ENCODE measurements at regions not wholly inside any gene's neighbourhood (a gene's known extent, or its start where the extent isn't known, plus 50 kb on each side); places are given as distances from the start of the nearest gene placed in this dataset.

DNA sequence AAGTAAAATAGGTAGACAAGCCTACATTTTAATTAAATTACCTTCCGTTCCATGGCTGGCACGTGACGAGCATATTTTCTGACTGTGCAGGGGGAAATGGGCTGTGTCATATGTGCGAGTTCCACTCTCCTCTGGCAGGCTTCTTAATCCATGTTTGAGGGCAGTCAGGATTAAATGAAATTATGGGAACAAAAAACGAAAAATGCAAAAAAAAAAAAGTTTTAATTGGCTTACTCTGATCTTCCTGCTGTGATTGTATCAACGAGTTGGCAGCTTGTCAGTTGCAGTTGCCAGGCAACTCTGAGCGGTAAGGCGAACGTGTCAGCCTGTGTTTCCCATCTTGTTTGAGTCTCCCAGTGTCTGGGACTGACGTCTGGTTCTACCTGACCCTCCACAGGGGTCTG lies 302.9 kb upstream of the XYLT1 start:
- TF ChIP-seq FOXM1 (IDR thresholded peaks at IDR 0.05; ENCODE audit: borderline replicate concordance, low read depth), result no peak
- TF ChIP-seq, protein P1, sequence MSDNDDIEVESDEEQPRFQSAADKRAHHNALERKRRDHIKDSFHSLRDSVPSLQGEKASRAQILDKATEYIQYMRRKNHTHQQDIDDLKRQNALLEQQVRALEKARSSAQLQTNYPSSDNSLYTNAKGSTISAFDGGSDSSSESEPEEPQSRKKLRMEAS (IDR thresholded peaks at IDR 0.05), result no peak
- no peak for TF ChIP-seq ZBTB7A (IDR thresholded peaks at IDR 0.05; ENCODE audit: low read depth)
- TF ChIP-seq CEBPB (IDR thresholded peaks at IDR 0.05), result no peak
- no peak for TF ChIP-seq EP300 (IDR thresholded peaks at IDR 0.05; ENCODE audit: borderline replicate concordance)
- no peak for TF ChIP-seq YY1 (IDR thresholded peaks at IDR 0.05; ENCODE audit: low read depth)
- TF ChIP-seq CREB1 (IDR thresholded peaks at IDR 0.05; ENCODE audit: low read depth), result no peak
- TF ChIP-seq, protein P2, sequence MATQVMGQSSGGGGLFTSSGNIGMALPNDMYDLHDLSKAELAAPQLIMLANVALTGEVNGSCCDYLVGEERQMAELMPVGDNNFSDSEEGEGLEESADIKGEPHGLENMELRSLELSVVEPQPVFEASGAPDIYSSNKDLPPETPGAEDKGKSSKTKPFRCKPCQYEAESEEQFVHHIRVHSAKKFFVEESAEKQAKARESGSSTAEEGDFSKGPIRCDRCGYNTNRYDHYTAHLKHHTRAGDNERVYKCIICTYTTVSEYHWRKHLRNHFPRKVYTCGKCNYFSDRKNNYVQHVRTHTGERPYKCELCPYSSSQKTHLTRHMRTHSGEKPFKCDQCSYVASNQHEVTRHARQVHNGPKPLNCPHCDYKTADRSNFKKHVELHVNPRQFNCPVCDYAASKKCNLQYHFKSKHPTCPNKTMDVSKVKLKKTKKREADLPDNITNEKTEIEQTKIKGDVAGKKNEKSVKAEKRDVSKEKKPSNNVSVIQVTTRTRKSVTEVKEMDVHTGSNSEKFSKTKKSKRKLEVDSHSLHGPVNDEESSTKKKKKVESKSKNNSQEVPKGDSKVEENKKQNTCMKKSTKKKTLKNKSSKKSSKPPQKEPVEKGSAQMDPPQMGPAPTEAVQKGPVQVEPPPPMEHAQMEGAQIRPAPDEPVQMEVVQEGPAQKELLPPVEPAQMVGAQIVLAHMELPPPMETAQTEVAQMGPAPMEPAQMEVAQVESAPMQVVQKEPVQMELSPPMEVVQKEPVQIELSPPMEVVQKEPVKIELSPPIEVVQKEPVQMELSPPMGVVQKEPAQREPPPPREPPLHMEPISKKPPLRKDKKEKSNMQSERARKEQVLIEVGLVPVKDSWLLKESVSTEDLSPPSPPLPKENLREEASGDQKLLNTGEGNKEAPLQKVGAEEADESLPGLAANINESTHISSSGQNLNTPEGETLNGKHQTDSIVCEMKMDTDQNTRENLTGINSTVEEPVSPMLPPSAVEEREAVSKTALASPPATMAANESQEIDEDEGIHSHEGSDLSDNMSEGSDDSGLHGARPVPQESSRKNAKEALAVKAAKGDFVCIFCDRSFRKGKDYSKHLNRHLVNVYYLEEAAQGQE (IDR thresholded peaks at IDR 0.05; ENCODE audit: low read depth), result no peak
- TF ChIP-seq RAD21 (IDR thresholded peaks at IDR 0.05; ENCODE audit: low read depth), result no peak
- TF ChIP-seq TCF12 (IDR thresholded peaks at IDR 0.05; ENCODE audit: low read depth), result no peak
- TF ChIP-seq, protein P3, sequence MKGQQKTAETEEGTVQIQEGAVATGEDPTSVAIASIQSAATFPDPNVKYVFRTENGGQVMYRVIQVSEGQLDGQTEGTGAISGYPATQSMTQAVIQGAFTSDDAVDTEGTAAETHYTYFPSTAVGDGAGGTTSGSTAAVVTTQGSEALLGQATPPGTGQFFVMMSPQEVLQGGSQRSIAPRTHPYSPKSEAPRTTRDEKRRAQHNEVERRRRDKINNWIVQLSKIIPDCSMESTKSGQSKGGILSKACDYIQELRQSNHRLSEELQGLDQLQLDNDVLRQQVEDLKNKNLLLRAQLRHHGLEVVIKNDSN (IDR thresholded peaks at IDR 0.05), result no peak
- TF ChIP-seq TEAD4 (IDR thresholded peaks at IDR 0.05), result no peak

Data from Ishikawa (cell line).